ENCODE measurements at regions not wholly inside any gene's neighbourhood (a gene's known extent, or its start where the extent isn't known, plus 50 kb on each side); places are given as distances from the start of the nearest gene placed in this dataset.

DNA sequence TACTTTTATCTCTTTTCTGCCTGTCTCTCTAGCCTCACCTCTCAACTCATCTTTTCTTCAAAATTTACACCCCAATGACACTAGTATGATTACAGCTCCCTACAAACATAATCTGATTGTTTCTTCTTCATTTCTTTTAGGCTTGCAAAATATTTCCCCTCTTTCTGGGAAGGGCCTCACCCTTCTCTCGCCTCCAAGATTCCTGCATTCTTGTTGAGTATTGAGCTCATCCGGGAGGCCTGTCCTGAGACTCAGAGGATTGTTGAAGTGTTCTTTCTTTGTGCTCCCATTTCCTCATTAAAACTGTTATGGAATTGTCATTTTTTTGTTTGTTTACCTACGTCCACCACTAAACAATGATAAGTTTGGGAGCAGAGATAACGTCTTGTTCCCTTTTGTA lies 99.1 kb upstream of the CHRM3 start:
- no peaks in the 10 kb centered on the region for H3K27me3 Mint-ChIP-seq
- ATAC-seq (no peak), DNase-seq (ENCODE audit: low spot score) (no peak)
- H3K9me3 Mint-ChIP-seq, result peaks cover 3% of the 10 kb centered on the region
- no peak overlapping the region for H3K27ac Mint-ChIP-seq
- H3K4me3 Mint-ChIP-seq, result no peak overlapping the region
- H3K4me1 Mint-ChIP-seq (ENCODE audit: low read depth in 2 of 2), result no peaks in the 10 kb centered on the region
- H3K36me3 Mint-ChIP-seq, result no peaks in the 10 kb centered on the region

DNA sequence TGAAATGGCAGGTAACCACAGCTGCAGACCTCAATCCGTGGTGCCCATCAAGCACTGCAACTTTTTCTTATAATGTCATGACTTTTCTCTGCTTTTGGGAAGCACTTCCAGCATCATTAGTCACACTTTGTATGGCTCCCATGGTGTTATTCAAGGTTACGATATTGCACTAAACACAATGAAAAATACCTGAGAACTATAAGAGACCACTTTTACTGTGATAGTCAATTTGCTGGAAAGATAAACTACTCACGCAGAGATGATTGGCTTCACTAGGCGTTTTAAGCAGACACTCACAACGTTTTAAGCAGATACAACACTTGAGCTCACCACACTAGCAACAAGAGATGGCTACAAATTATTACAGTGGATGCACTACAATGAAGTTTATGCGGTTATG lies 103.2 kb upstream of the CHRM3 start:
- H3K4me1 Mint-ChIP-seq (ENCODE audit: low read depth in 2 of 2), result no peaks in the 10 kb centered on the region

GRCh38 chr1:239282411-239282810 lies 104.0 kb upstream of the CHRM3 start:
- no peak for DNase-seq (ENCODE audit: low spot score)
- Mint-ChIP-seq H3K36me3 (no peaks in the 10 kb centered on the region), H3K4me1 (ENCODE audit: low read depth in 2 of 2) (no peaks in the 10 kb centered on the region), H3K9me3 (peaks cover 7% of the 10 kb centered on the region), H3K27ac (no peak overlapping the region), H3K27me3 (no peaks in the 10 kb centered on the region), H3K4me3 (no peak overlapping the region)
- no peak for ATAC-seq

More for the DNA sequence above, 103.2 kb upstream of the CHRM3 start:
- DNase-seq (ENCODE audit: low spot score) (no peak), ATAC-seq (no peak)
- no peaks in the 10 kb centered on the region for H3K27me3 Mint-ChIP-seq
- no peaks in the 10 kb centered on the region for H3K36me3 Mint-ChIP-seq
- H3K4me3 Mint-ChIP-seq, result no peak overlapping the region
- H3K27ac Mint-ChIP-seq, result no peak overlapping the region
- H3K9me3 Mint-ChIP-seq, result peaks cover 7% of the 10 kb centered on the region

DNA sequence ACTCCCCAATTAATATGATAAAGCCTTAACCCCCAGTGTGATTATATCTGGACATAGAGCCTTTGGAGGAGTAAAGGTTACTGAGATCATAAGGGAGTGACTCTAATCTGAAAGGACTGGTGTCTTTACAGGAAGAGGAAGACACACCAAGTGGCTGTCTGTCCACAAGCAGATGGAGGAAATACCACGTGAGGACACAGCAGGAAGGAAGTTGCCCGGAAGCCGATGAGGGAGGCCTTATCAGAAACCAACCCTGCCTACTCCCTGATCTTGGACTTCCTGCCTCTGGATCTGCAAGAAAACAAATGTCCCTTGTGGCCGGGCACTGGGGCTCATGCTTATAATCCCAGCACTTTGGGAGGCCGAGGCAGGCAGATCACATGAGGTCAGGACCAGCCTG lies 110.3 kb upstream of the CHRM3 start:
- Mint-ChIP-seq H3K36me3 (no peaks in the 10 kb centered on the region), H3K27me3 (no peaks in the 10 kb centered on the region), H3K4me1 (ENCODE audit: low read depth in 2 of 2) (no peaks in the 10 kb centered on the region), H3K4me3 (no peak overlapping the region), H3K9me3 (peaks cover 6% of the 10 kb centered on the region), H3K27ac (no peak overlapping the region)
- DNase-seq (ENCODE audit: low spot score) (no peak), ATAC-seq (no peak)

- no peaks in the 10 kb centered on the region for H3K27me3 Mint-ChIP-seq
Measured at GRCh38 chr1:239274242-239274830, 112.0 kb upstream of the CHRM3 start.

DNA sequence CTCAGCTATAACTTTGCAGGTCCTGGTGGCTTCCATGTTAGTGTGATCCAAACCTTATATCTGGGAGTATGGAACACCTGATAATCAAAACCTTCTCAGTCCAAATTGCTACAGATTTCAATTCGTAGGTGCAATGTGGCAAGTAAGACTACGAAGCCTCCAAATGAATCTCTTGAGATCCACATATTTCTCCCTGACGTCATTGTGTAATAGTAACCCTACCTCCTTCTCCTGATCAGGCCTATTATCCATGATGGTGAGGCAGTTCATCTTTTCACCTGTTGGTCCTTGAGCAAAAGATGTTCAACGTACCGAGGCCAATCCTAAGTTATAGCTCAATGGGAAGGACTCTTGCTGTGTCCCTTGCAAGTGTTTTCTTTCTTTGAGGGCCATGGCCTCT lies 115.9 kb upstream of the CHRM3 start:
- ATAC-seq (no peak), DNase-seq (ENCODE audit: low spot score) (no peak)
- Mint-ChIP-seq H3K27me3 (no peaks in the 10 kb centered on the region), H3K9me3 (peaks cover 15% of the 10 kb centered on the region), H3K4me1 (ENCODE audit: low read depth in 2 of 2) (no peaks in the 10 kb centered on the region), H3K27ac (no peak overlapping the region), H3K36me3 (no peaks in the 10 kb centered on the region), H3K4me3 (no peak overlapping the region)

More at GRCh38 chr1:239274242-239274830, 112.0 kb upstream of the CHRM3 start:
- H3K4me1 Mint-ChIP-seq (ENCODE audit: low read depth in 2 of 2), result no peaks in the 10 kb centered on the region
- DNase-seq (ENCODE audit: low spot score), result no peak
- no peak overlapping the region for H3K27ac Mint-ChIP-seq
- H3K9me3 Mint-ChIP-seq, result peaks cover 15% of the 10 kb centered on the region
- no peak for ATAC-seq
- no peak overlapping the region for H3K4me3 Mint-ChIP-seq
- H3K36me3 Mint-ChIP-seq, result no peaks in the 10 kb centered on the region

DNA sequence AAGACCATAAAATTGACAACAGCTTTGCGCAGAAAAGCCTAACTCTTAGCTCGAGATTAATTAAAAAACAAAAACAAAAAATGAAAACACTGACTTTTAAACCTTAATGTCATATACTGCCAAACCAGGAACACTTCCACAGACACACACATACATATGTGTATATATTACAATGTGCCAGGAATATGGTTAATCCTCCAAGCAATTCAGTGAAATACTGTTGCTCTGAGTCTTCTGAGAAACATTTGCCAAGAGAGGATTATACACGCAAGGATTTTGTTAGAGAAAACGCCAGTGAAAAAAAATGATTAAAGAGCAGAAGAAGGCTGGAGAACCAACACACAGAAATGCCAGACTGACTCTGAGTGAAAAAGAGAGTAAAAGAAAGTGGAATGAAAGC lies 116.7 kb upstream of the CHRM3 start:
- Mint-ChIP-seq H3K4me3 (no peak overlapping the region), H3K4me1 (ENCODE audit: low read depth in 2 of 2) (no peaks in the 10 kb centered on the region), H3K27ac (no peak overlapping the region), H3K36me3 (no peaks in the 10 kb centered on the region), H3K27me3 (no peaks in the 10 kb centered on the region), H3K9me3 (peaks cover 14% of the 10 kb centered on the region)
- ATAC-seq (no peak), DNase-seq (ENCODE audit: low spot score) (no peak)

DNA sequence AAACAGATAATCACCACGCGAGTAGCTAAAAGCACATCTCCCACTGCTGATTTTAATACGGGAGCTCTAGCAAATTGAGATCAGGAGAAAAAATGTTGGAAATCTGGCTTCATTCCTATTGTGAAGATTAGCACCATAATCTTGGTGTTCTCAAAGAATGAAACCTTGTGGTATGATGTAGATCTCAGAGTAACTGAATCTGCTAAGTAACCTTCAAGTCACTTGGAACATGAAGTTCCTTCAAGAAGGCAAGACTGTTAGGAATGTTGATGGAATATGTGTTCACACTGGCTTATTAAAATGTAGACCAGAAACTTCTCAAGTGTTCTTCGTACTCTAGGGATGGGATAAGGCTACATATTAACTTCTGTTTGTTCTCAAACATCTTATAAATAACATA lies 117.4 kb upstream of the CHRM3 start:
- H3K36me3 Mint-ChIP-seq, result no peaks in the 10 kb centered on the region
- H3K27me3 Mint-ChIP-seq, result no peaks in the 10 kb centered on the region
- DNase-seq (ENCODE audit: low spot score) (no peak), ATAC-seq (no peak)
- H3K4me3 Mint-ChIP-seq, result no peak overlapping the region
- H3K9me3 Mint-ChIP-seq, result peaks cover 11% of the 10 kb centered on the region
- no peaks in the 10 kb centered on the region for H3K4me1 Mint-ChIP-seq (ENCODE audit: low read depth in 2 of 2)
- H3K27ac Mint-ChIP-seq, result no peak overlapping the region

DNA sequence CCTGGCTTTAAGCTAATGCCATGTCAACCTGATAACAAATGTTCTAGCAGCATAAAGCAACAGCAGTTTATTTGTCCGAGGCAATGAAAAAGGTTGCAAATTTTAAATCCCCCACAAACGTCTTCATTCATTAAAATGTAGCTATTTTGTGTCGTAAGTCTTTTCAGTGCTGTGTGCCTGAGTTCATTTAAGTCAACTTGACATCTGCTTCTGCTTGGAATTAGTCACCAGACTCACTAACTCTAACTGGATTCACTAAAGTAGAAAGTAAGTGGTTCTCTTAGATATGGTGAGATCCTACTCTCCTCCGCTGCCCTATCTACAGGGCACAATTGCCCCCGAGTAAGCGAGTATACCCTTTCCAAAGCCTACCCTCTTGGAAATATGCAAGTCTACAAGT lies 118.4 kb upstream of the CHRM3 start:
- Mint-ChIP-seq H3K9me3 (peaks cover 11% of the 10 kb centered on the region), H3K27me3 (no peaks in the 10 kb centered on the region), H3K4me1 (ENCODE audit: low read depth in 2 of 2) (no peaks in the 10 kb centered on the region), H3K36me3 (no peaks in the 10 kb centered on the region), H3K4me3 (no peak overlapping the region), H3K27ac (no peak overlapping the region)
- no peak for ATAC-seq
- no peak for DNase-seq (ENCODE audit: low spot score)

DNA sequence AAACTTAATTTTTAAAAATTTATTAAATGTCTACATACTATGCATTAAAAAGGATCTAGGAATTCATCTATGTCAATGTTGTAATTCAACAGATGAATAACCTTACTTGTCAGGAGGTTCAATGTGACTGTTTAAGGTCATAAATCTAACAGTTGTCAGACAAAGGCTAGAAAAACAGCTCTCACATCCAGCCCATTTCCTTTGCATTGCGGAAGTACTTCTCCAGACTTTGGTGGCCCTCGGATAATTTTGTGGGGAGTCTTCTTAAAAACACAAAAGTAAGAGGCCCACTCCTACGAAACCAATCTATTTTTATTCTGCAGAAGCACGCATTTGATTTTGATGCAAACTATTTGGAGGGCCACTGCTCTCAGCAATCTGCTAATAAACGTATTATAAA lies 122.6 kb upstream of the CHRM3 start:
- ATAC-seq (no peak), DNase-seq (ENCODE audit: low spot score) (no peak)
- H3K27ac Mint-ChIP-seq, result no peak overlapping the region
- no peak overlapping the region for H3K4me3 Mint-ChIP-seq
- H3K9me3 Mint-ChIP-seq, result peaks cover 4% of the 10 kb centered on the region
- H3K4me1 Mint-ChIP-seq (ENCODE audit: low read depth in 2 of 2), result no peaks in the 10 kb centered on the region
- H3K27me3 Mint-ChIP-seq, result no peaks in the 10 kb centered on the region
- H3K36me3 Mint-ChIP-seq, result no peaks in the 10 kb centered on the region

DNA sequence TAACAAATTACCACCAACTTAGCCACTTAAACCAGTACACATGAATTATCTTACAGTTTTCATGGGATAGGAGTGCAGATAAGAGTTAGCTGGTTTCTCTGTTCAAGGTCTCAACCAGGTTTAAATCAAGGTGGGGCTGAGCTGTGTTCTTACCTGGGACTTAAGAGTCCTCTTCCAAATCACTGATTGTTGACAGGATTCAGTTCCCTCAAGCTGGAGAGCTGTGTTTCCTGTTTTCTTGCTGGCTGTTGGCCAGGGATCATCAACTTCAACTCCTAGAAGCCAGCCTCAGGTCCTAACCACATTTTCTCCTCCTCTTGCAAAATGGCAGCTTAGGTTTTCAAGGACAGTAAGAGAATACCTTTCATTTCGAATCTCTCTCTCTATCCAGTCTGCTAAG lies 123.8 kb upstream of the CHRM3 start:
- Mint-ChIP-seq H3K27me3 (no peaks in the 10 kb centered on the region), H3K4me3 (no peak overlapping the region), H3K9me3 (peaks cover 4% of the 10 kb centered on the region), H3K27ac (no peak overlapping the region), H3K36me3 (no peaks in the 10 kb centered on the region), H3K4me1 (ENCODE audit: low read depth in 2 of 2) (no peaks in the 10 kb centered on the region)
- no peak for DNase-seq (ENCODE audit: low spot score)
- ATAC-seq, result no peak

DNA sequence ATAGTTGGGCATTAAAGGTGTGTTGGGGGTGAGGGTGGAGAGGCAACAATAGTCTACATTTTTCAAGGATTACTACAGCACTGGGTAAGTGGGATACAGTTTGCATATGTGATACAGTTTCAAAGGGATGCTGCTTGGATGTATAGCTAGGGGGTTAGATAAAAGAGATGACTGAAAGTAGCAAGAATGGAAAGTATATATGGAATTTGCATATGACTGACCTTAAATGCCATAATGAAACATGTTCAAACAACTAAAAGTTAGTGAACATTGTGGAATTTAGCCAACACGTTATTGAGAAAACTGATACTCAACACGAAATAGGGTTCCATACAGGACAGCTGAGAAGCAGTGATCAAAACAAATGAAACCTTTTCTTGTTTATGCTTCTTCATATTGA lies 124.8 kb upstream of the CHRM3 start:
- H3K27me3 Mint-ChIP-seq, result no peaks in the 10 kb centered on the region
- ATAC-seq, result no peak
- H3K36me3 Mint-ChIP-seq, result no peaks in the 10 kb centered on the region

GRCh38 chr1:239260842-239261241 lies 125.5 kb upstream of the CHRM3 start:
- Mint-ChIP-seq H3K27me3 (no peaks in the 10 kb centered on the region), H3K27ac (no peak overlapping the region), H3K4me1 (ENCODE audit: low read depth in 2 of 2) (no peaks in the 10 kb centered on the region), H3K4me3 (no peak overlapping the region), H3K36me3 (no peaks in the 10 kb centered on the region), H3K9me3 (peaks cover 4% of the 10 kb centered on the region)
- ATAC-seq (no peak), DNase-seq (ENCODE audit: low spot score) (no peak)

More for the DNA sequence above, 124.8 kb upstream of the CHRM3 start:
- DNase-seq (ENCODE audit: low spot score), result no peak
- H3K4me3 Mint-ChIP-seq, result no peak overlapping the region
- no peaks in the 10 kb centered on the region for H3K4me1 Mint-ChIP-seq (ENCODE audit: low read depth in 2 of 2)
- H3K9me3 Mint-ChIP-seq, result peaks cover 4% of the 10 kb centered on the region
- no peak overlapping the region for H3K27ac Mint-ChIP-seq

- Mint-ChIP-seq H3K4me3 (no peak overlapping the region), H3K36me3 (no peaks in the 10 kb centered on the region), H3K4me1 (ENCODE audit: low read depth in 2 of 2) (no peaks in the 10 kb centered on the region), H3K9me3 (peaks cover 10% of the 10 kb centered on the region), H3K27ac (no peak overlapping the region), H3K27me3 (no peaks in the 10 kb centered on the region)
- DNase-seq (ENCODE audit: low spot score) (no peak), ATAC-seq (no peak)
Measured at GRCh38 chr1:239255628-239256160, 130.7 kb upstream of the CHRM3 start.

- Mint-ChIP-seq H3K36me3 (no peaks in the 10 kb centered on the region), H3K4me1 (ENCODE audit: low read depth in 2 of 2) (no peaks in the 10 kb centered on the region), H3K27ac (no peak overlapping the region), H3K27me3 (no peaks in the 10 kb centered on the region), H3K4me3 (no peak overlapping the region), H3K9me3 (peaks cover 10% of the 10 kb centered on the region)
- ATAC-seq (no peak), DNase-seq (ENCODE audit: low spot score) (no peak)
Measured at GRCh38 chr1:239254999-239255398, 131.4 kb upstream of the CHRM3 start.

All from natural killer cell treated with Interleukin-12 subunit alpha and Interleukin-12 subunit beta and Interleukin-15 and Interleukin-18, amount 100 ng/mL, for 72 hours (primary cell).